IPS DF 4.7 (cell line): ENCODE measurements at regions not wholly inside any gene's neighbourhood (a gene's known extent, or its start where the extent isn't known, plus 50 kb on each side); places are given as distances from the start of the nearest gene placed in this dataset.
"Not testable (repeated sequence)": the region's sequence is repeated elsewhere in the genome, so short reads cannot be mapped to it uniquely, and the experiment has no call there.

Experiments used
- DNase-seq: peaks from one replicate; pipeline ENCODE4 v3.0.0-alpha.2; 2013; ENCODE audit warnings: low spot score; ENCODE audit errors: extremely low read depth

DNA sequence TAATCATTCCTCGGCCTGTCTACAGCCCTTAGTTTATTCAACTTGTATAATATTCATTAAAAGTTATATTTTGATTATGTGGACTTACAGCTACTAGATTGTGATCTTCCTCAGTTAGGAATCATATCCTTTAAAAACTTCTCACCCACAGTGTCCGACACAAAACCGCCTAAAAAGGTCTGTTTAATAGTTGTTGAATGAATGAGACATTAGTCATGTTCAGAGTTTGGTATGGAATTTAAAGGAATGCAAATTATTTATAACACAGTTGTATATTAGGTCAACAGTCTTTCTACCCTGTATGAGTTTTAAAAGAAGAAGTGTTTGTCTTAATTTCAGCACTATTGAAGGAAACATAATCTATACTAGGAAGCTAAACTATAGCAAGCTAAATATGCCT lies 390.0 kb downstream of the ARL4A start:
- no peak for DNase-seq

DNA sequence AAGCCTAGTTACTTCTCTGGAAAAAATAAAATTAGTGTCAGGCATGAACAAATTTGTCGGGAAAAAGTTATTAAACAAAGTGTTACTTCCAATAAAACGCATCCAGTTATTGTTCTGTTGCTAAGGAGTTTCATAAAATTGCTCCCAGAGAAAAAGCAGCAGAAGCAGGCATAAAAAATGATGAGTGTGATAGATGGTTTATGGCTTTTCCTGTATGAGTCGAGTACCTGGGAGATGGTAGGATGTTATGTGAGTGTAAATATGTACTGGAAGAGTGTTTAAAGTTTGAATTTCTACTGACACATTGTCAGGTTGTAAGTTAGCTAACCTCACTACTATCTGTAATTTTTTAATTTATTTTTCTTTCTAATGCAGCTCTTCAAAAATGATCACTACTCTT lies 390.7 kb downstream of the ARL4A start:
- DNase-seq: no peak

DNA sequence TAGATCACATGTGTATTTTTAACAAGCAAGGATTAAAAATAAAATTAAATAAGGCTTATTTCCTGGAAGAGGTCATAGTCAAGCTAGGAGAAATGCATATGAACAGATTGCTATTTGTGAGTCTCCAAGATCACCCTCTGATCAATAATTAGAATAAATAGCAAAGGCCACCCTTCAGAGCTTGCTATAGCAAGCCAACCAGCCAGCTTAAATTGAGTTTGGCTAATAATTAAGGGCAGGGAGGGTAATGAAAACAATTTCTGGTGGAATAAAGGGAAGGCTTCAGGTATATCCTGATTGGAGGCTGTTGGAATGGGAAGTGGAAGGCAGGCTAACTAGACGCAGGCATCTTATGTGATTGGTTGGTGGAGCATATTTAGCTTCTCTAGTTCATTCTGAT lies 403.5 kb downstream of the ARL4A start:
- DNase-seq: no peak

DNA sequence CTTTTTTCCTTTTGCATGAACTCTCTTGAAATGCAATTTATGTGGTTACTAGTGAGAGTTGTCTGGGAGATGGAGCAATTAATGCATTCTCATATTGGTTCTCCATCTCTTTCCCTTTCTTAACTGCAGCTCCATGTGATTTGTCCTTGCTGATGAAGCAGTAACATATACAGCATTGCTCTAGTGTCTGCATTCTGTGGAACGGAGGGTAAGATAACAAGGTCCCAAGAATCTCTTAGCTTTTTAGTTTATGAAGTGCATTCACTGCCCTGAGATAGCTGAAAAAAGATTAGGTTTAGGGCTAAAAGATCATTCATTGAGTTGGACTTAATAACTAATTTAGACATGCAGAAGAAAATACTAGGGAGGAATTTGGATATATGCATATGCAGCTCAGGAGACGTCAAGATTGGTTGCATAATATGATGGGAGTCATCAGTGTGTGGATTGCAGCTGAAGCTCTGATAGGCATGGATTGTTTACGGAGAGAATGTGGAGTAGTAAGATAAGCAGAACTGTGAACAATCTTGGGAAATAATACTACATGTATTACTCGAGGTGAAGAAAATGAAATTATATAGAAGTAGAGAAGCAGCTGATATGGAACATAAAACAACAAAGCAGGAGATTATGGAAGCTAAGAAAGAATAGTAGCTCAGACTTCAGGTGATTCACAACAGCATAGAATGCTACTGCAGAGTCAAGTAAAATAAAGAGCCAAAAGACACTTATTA lies 404.7 kb downstream of the ARL4A start:
- no peak for DNase-seq

DNA sequence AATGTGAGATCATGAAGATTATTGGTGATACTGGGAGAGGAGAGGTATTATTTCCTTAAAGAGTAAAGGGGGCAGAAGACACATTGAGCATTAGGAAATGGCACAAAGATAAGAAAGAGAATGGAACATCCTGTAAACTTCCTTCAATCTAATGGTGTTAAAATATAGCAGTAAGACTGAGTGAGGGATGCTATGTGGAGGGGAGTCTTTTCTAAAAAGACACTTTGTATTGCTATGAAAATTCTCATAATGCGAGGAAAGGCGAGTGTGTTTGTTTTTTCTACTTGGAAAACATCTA lies 405.2 kb downstream of the ARL4A start:
- no peak for DNase-seq

DNA sequence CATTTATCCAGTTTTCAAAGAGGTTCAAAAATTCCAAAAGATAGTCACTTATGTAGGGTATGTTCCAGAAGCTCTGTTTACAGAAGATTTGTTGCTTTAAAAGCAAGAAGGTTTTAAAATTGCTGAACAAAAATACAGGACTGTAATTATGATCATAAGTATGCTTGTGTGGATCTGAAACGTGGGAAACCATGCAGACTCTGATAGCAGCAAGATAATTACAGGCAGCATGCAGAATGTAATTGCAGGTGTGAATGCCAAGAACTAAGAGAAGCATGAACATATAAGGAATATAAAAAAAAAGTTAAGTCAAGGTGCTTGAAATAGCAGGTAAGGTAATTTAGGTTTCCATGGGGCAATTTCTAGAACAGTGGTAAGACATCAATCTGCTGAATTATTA lies 405.7 kb downstream of the ARL4A start:
- no peak for DNase-seq

DNA sequence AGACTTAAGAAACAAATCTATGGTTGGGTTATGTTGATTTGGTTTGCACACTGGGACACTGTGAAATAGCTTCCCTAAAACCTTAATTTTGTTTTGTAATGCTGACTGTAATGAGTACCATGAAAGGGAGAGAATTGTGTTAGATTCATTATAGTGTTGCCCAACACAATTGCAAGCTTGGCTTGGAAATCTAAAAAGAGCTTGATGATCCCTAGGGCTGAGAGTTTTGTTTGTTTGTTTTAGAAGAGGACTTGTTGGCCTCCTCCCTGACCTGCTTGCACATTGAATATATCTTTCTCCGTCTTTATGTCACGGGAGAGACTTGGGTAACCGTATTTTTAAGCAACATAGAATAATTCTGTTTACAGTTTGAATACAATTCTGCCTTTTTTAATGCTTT lies 410.1 kb downstream of the ARL4A start:
- no peak for DNase-seq

DNA sequence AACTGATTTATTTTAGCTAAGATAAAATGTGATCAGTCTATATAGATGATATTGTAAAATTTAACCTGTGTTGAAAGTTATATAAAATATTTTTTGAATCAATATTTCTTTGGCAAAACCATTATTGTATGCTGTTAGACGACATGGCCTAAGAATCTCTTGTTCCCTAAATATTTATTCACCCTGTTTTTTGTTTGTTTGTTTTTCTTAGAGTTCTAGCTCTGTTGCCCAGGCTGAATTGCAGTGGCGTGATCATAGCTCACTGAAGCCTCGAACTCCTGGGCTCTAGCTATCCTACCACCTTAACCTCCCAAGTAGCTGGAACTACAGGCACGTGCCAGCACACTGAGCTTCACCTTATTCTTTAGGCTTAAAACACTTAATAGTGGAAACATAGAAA lies 410.7 kb downstream of the ARL4A start:
- DNase-seq: no peak

DNA sequence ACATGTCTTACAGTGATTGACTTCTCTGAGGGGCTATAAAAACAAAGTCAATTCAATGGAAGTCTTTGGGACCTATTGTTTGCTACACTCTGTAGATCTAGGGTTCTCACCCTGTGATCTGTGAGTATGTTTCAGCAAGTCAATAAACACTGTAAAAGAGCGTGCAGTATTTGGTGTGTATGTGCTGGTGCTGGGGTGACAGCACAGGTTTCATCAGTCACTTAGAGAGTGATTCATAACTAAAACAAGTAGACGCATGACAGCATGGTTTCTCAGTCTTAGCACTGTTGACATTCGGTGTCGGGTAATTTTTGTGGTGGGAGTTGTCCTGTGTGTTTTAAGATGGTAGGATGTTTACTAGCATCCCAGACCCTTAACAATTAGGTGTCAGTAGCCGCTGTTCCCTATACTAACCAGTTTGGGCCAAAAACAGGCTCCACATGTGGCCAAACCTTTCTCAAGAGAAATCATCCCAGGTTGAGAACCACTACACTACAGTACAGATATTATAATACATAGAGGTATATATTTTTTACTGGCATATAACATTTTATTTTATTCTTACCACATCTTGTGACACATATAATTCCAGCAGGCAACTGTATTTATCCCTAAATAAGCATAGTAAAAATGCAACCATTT lies 411.8 kb downstream of the ARL4A start:
- DNase-seq: no peak

DNA sequence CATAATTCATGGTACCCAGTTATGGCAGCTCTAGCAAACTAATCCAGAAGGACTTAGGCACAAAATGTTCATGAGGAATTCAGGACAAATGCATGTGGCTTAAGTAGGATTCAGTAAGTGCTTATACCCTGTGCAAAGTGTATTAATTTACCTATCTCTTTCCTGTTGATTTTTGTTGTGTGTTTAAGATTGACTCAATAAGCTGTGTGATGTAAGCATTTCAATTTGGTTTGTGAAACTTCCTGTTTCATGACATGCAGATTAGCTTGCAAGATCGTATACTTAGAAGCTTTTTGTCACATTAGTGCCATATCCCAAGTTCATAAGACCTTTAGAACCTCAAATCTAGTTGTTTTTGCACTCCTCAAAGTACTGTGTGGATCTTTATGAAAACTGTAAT lies 416.7 kb downstream of the ARL4A start:
- DNase-seq: no peak

DNA sequence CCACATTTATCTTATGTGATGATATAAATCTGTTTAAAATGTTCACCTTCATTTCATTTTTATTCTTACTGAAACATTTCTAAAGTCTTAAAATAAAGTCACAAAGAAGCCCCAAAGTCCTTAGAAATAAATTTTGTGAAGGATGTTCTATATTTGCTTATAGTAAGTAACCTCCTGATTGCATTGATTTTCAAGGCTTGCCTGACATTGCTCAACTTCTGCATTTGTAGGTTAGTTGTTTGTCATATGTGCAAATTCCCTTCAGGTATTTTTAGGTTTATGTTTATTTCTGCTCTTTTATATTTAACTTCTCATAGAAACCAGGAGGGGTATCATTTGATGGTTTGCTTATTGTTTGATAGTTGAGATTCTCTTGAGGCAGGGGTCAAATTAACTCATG lies 417.8 kb downstream of the ARL4A start:
- no peak for DNase-seq

DNA sequence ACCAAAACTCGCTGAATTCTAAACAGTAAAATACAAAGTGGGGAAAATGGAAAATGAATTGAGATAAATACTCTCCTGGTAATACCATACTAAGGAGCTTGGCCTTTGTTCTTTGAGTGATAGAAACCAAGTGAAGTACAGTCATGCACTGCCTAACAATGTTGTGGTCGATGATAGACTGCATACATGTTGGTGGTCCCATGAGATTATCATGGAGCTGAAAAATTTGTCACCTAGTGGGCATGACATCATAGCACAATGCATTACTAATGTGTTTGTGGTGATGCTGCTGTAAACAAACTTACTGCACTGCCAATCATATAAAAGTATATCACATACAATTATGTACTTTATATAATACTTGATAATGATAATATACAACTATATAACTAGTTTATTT lies 419.1 kb downstream of the ARL4A start:
- no peak for DNase-seq

DNA sequence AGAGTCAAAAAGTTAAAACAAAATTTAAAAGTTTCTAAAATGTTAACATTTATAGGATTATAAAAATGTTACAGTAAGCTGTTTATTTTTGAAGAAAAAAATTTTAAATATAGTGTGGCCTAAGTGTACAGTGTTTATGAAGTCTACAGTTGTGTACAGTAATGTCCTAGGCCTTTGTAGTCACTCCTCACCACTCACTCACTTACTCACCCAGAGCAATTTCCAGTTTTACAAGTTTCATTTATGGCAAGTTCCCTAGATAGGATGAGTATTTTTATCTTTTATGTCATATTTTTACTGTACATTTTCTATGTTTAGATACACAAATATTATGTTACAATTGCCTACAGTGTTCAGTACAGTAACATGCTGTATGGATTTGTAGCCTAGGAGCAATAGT lies 419.9 kb downstream of the ARL4A start:
- no peak for DNase-seq

DNA sequence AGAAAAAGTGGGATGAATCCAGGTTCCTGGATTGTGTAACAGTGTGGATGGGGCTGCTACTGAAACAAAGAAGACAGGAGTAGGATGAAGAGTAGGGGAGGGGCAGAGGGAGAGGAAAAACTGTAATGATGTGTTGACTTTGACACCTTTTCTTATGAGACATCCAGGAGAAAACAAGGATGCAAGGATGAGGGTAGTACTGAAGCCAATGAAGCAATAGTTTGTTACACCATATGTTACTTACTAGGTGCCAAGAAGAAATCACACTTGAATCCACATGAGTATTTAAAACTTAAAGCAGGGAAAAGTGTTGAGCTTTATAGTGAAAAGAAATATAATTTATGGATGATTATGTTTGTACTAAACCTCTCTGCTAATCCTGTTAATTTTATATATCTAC lies 420.6 kb downstream of the ARL4A start:
- no peak for DNase-seq

DNA sequence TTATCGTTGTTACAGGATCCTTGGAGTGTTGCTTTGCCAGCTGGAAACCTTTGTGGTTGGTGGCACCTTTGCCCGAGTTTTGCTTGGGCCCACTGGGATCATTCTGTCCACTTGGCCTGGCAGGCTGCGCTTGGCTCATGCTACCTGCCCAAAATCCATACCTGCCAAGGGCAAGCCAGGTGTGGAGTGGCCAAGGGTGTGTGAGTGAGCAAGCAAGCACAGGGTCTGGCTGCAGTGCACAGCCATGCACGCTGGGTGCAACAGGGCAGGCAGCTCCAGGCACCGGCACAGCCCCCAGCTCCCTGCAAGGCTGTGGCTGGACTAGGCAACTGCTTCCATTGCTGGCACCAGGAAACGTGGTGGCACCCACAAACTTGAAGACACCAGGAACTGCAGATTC lies 421.8 kb downstream of the ARL4A start:
- no peak for DNase-seq

DNA sequence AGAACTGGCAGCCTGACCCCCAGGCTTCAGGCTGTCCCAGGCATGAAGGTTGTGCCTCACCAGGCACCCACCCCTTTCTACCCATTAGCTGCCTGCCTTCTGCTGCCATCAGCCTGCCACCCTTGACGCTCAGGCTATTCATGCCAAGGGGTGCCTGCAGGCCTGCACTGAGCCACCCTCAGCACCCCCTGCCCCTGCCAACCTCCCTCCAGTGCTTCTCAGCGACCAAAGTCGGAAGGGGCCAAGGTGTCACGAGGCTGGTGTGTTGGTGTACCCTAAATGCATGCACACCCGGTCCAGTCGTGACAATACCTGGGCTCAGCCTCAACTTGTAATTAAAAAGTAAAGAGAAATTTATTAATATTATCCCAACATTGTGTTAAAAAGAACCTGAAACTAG lies 422.7 kb downstream of the ARL4A start:
- DNase-seq: no peak

DNA sequence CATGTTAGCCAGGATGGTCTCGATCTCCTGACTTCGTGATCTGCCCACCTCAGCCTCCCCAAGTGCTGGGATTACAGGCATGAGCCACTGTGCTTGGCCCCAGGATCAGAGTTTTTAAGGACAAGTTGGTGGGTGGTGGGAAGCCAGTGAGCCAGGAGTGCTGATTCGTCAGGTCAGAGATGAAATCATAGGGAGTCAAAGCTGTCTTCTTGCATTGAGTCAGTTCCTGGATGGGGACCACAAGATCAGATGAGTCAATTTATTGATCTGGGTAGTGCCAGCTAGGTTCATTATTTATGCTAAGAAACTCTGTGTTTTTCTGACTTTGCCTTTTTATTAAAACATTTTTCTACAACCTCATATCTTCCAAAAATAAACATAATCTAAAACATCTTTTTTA lies 423.8 kb downstream of the ARL4A start:
- no peak for DNase-seq

DNA sequence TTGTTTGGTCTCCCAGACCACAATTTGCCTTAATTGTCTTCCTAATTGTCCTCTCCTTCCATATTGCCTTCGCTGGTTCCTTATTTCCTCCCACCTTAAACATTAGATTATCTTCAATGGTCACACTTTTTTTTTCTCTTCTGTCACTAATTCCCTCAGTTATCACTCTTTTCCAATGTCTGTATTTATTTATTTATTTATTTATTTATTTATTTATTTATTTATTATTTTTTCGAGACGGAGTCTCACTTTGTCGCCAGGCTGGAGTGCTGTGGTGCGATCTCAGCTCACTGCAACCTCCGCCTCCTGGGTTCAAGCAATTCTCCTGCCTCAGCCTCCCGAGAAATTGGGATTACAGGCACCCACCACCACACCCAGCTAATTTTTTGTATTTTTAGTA lies 426.8 kb downstream of the ARL4A start:
- DNase-seq: not testable (repeated sequence)

DNA sequence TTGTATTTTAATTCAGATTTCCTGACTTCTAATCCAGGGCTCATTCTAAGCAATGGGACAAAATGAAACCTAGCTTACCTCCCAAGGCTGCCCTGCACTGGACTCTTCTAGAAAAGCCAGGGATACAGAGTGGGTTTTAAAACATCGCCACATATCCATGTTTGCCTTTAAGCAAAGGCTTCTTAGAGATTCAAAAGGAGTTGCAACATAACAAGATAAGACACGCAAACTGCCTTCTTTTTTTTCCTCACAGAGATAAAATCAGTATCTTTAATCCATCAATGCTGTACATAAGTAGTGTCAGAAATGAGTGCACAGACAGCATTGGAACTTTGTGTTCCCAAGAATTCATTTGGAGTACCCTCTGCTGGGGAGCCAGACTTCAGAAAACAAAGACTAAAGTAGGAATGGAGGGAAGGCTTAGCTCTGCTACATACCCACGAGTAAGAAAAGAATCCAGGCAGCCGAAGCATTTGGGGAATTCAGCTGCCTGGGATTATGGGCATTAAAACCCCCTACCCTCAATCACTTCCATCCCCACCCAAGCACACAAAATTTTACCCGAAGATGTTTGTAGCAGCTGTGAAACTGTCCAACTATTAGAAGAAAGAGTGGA lies 427.8 kb downstream of the ARL4A start:
- no peak for DNase-seq

DNA sequence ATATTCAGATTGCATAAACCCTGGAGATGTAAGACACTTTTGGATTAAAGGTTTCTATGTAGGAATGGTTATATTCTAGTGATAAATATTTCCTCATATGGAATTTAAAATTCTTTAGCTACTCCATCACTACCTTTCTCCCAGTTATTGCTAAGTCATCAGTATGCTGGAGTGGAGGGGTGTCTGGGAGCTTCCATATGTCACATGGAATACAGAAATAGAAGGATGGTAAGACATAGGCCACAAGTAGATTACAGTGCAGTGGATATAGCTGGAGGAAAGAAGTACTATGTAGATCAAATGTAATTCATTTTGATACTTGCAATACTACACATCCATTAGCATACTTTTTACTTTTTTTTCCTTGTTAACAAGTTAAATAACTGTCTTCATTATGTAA lies 428.4 kb downstream of the ARL4A start:
- no peak for DNase-seq

DNA sequence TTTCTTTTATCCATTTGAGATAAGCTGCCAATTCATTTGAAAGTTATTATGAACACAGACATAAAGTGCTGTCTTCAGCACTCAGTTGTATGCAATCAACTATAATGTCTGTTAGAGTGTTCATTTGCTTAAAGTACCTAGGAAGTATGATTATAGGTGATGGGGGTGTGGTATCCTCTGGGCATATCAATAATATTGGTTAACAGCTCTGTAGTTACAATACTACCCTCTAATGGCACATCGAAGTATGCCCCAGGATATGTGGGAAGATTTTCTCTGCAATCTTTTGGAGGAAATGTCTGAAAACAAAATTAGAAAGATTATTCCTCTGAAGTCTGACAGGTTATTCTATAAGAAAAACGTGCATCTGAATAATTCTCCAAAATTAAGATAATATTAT lies 429.7 kb downstream of the ARL4A start:
- DNase-seq: no peak

DNA sequence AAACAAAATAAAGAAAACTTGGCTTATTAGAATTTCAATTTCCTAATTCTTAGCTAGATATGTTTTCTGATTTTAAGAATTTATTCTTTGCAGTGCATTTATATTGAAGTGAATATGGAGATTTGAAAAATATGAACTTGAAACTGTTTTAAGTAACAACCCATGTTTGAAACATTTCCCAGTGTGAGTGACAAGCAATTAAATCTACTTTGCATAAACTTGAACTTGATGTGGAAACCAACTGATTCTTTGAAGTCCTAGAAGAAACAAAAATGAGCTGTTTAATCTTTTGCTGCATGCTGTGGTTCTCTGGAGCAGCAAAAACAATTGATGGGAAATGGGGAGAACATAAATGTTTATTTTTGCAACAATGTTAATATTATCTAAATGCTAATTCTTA lies 430.2 kb downstream of the ARL4A start:
- DNase-seq: no peak

DNA sequence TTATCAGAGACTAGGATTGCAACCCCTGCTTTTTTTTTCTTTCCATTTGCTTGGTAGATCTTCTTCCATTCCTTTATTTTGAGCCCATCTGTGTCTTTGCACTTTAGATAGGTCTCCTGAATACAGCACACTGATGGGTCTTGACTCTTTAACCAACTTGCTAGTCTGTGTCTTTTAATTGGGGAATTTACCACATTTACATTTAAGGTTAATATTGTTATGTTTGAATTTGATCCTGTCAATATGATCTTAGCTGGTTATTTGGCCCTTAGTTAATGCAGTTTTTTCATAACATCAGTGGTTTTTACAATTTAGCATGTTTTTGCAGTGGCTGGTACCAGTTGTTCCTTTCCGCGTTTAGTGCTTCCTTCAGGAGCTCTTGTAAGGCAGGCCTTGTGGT lies 437.2 kb downstream of the ARL4A start:
- DNase-seq: not testable (repeated sequence)
